ENCODE measurements at regions not wholly inside any gene's neighbourhood (a gene's known extent, or its start where the extent isn't known, plus 50 kb on each side); places are given as distances from the start of the nearest gene placed in this dataset.

GRCh38 chr13:70995338-70995737 is 871.7 kb downstream of the DACH1 start:
- Histone ChIP-seq H3K4me3 (ENCODE audit: insufficient read depth, low read depth, low read length) (no peak overlapping the region), H3K4me1 (ENCODE audit: insufficient read depth, low read length) (no peaks in the 10 kb centered on the region), H3K36me3 (ENCODE audit: insufficient read depth, low read length) (no peaks in the 10 kb centered on the region), H3K27me3 (ENCODE audit: insufficient read depth, low read length) (no peaks in the 10 kb centered on the region), H4K20me1 (ENCODE audit: insufficient read depth, low read length) (no peaks in the 10 kb centered on the region), H3K9ac (ENCODE audit: low read length) (no peak overlapping the region), H3K9me3 (ENCODE audit: insufficient read depth, low read depth, low read length) (no peaks in the 10 kb centered on the region), H3K27ac (ENCODE audit: low read depth, low read length) (no peak overlapping the region), H3K79me2 (ENCODE audit: insufficient read depth, low read length) (no peaks in the 10 kb centered on the region), H2AFZ (ENCODE audit: low read depth, low read length) (no peak overlapping the region), H3K4me2 (ENCODE audit: low read length) (no peak overlapping the region)
- Mint-ChIP-seq H3K27me3 (ENCODE audit: low read depth, unreplicated experiment) (no peaks in the 10 kb centered on the region), H3K36me3 (ENCODE audit: low read depth, unreplicated experiment) (no peaks in the 10 kb centered on the region), H3K9me3 (ENCODE audit: unreplicated experiment) (no peaks in the 10 kb centered on the region), H3K4me1 (ENCODE audit: low read depth, unreplicated experiment) (peaks cover 5% of the 10 kb centered on the region), H3K27ac (ENCODE audit: unreplicated experiment) (no peak overlapping the region), H3K4me3 (ENCODE audit: unreplicated experiment) (no peak overlapping the region)
- FAIRE-seq: no peak
- TF ChIP-seq CTCF (IDR thresholded peaks at IDR 0.05; ENCODE audit: insufficient read depth, low read depth, low read length) (no peak), EZH2 (IDR thresholded peaks at IDR 0.05; ENCODE audit: insufficient read depth, low read length) (no peak)
- no peak for DNase-seq (ENCODE audit: low read depth)

DNA sequence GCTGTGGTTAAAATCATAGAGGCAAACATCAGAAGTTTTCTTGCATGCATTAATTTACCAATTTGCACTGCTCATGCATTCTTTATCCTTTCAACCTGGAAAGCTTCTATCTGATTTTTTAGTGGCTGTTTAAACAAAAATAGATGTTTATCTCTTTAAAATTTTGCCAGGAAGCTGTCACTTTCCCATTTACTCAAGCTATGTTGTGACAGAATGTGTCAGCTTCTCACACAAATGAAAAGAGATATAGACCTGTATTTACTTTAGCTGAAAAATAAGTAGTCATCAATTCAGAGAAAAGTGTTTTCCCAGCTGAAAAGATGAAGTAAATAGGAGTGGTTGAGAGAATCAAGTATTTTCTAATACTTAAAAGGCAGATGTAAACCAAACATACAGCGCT is 872.8 kb downstream of the DACH1 start:
- Mint-ChIP-seq H3K4me3 (ENCODE audit: unreplicated experiment) (no peak overlapping the region), H3K36me3 (ENCODE audit: low read depth, unreplicated experiment) (no peaks in the 10 kb centered on the region), H3K27ac (ENCODE audit: unreplicated experiment) (no peak overlapping the region), H3K4me1 (ENCODE audit: low read depth, unreplicated experiment) (peaks cover 5% of the 10 kb centered on the region), H3K27me3 (ENCODE audit: low read depth, unreplicated experiment) (no peaks in the 10 kb centered on the region), H3K9me3 (ENCODE audit: unreplicated experiment) (no peaks in the 10 kb centered on the region)
- Histone ChIP-seq H3K4me2 (ENCODE audit: low read length) (no peak overlapping the region), H2AFZ (ENCODE audit: low read depth, low read length) (no peak overlapping the region), H3K27me3 (ENCODE audit: insufficient read depth, low read length) (no peaks in the 10 kb centered on the region), H3K4me1 (ENCODE audit: insufficient read depth, low read length) (no peaks in the 10 kb centered on the region), H3K9ac (ENCODE audit: low read length) (no peak overlapping the region), H3K9me3 (ENCODE audit: insufficient read depth, low read depth, low read length) (no peaks in the 10 kb centered on the region), H3K36me3 (ENCODE audit: insufficient read depth, low read length) (no peaks in the 10 kb centered on the region), H4K20me1 (ENCODE audit: insufficient read depth, low read length) (no peaks in the 10 kb centered on the region), H3K27ac (ENCODE audit: low read depth, low read length) (no peak overlapping the region), H3K79me2 (ENCODE audit: insufficient read depth, low read length) (no peaks in the 10 kb centered on the region), H3K4me3 (ENCODE audit: insufficient read depth, low read depth, low read length) (no peak overlapping the region)
- TF ChIP-seq EZH2 (IDR thresholded peaks at IDR 0.05; ENCODE audit: insufficient read depth, low read length): no peak
- TF ChIP-seq CTCF (IDR thresholded peaks at IDR 0.05; ENCODE audit: insufficient read depth, low read depth, low read length): no peak
- FAIRE-seq (no peak), DNase-seq (ENCODE audit: low read depth) (no peak)

- Histone ChIP-seq H4K20me1 (ENCODE audit: insufficient read depth, low read length) (no peaks in the 10 kb centered on the region), H3K4me2 (ENCODE audit: low read length) (no peak overlapping the region), H3K36me3 (ENCODE audit: insufficient read depth, low read length) (no peaks in the 10 kb centered on the region), H2AFZ (ENCODE audit: low read depth, low read length) (no peak overlapping the region), H3K9me3 (ENCODE audit: insufficient read depth, low read depth, low read length) (no peaks in the 10 kb centered on the region), H3K9ac (ENCODE audit: low read length) (no peak overlapping the region), H3K27ac (ENCODE audit: low read depth, low read length) (no peak overlapping the region), H3K4me1 (ENCODE audit: insufficient read depth, low read length) (no peaks in the 10 kb centered on the region), H3K79me2 (ENCODE audit: insufficient read depth, low read length) (no peaks in the 10 kb centered on the region), H3K27me3 (ENCODE audit: insufficient read depth, low read length) (no peaks in the 10 kb centered on the region), H3K4me3 (ENCODE audit: insufficient read depth, low read depth, low read length) (no peak overlapping the region)
- FAIRE-seq: no peak
- H3K27ac Mint-ChIP-seq (ENCODE audit: unreplicated experiment): no peak overlapping the region
- no peak for TF ChIP-seq CTCF (IDR thresholded peaks at IDR 0.05; ENCODE audit: insufficient read depth, low read depth, low read length)
- no peak for TF ChIP-seq EZH2 (IDR thresholded peaks at IDR 0.05; ENCODE audit: insufficient read depth, low read length)
- H3K4me1 Mint-ChIP-seq (ENCODE audit: low read depth, unreplicated experiment): no peaks in the 10 kb centered on the region
- no peaks in the 10 kb centered on the region for H3K9me3 Mint-ChIP-seq (ENCODE audit: unreplicated experiment)
- DNase-seq (ENCODE audit: low read depth): no peak
- H3K4me3 Mint-ChIP-seq (ENCODE audit: unreplicated experiment): no peak overlapping the region
- H3K27me3 Mint-ChIP-seq (ENCODE audit: low read depth, unreplicated experiment): no peaks in the 10 kb centered on the region
- no peaks in the 10 kb centered on the region for H3K36me3 Mint-ChIP-seq (ENCODE audit: low read depth, unreplicated experiment)
Observed at GRCh38 chr13:70987043-70987442, 878.8 kb upstream of the KLHL1 start.

All from astrocyte (in vitro differentiated cells and primary cell).